H1 (cell line): ENCODE measurements at regions not wholly inside any gene's neighbourhood (a gene's known extent, or its start where the extent isn't known, plus 50 kb on each side); places are given as distances from the start of the nearest gene placed in this dataset.

ENCODE experiments used
- GTF2F1 ChIP-seq: IDR thresholded peaks from 2 replicates; pipeline ENCODE4 v1.6.1; 2012; ENCODE audit warnings: low read depth, low read length, improper control_type of control experiment, borderline replicate concordance
- PHF8 ChIP-seq: fragments of 200-600 bp; sonication (generic); conservative IDR thresholded peaks from 2 replicates; pipeline ENCODE4 v1.7.1; 2012; ENCODE audit warnings: low read depth, mild to moderate bottlenecking, inconsistent platforms, low read length, moderate library complexity
- POLR2A ChIP-seq, 2 experiments: IDR thresholded peaks; 1 replicate in 1 of 2; 2 replicates in 1 of 2; pipeline ENCODE4 v1.6.1; 2011; ENCODE audit warnings: low read depth in 2 of 2, low read length in 2 of 2, mild to moderate bottlenecking in 2 of 2; ENCODE audit errors: control extremely low read depth in 1 of 2
- RXRA ChIP-seq: IDR thresholded peaks from 2 replicates; pipeline ENCODE4 v1.6.1; 2011; ENCODE audit warnings: low read depth, mild to moderate bottlenecking, low read length, moderate library complexity; ENCODE audit not compliant: insufficient read depth
- TF ChIP-seq, protein P1 (sequence below): IDR thresholded peaks from 2 replicates; pipeline ENCODE4 v1.6.1; 2011; ENCODE audit warnings: low read length, improper control_type of control experiment
- TF ChIP-seq, protein P2 (sequence below): fragments of 300-600 bp; sonication (generic); IDR thresholded peaks from 2 replicates; pipeline ENCODE4 v1.7.1; 2012; ENCODE audit warnings: low read length, moderate library complexity, mild to moderate bottlenecking, inconsistent platforms; ENCODE audit not compliant: insufficient replicate concordance
- TF ChIP-seq, protein P3 (sequence below), 3 experiments: IDR thresholded peaks; 1 replicate in 2 of 3; 2 replicates in 1 of 3; pipeline versions ENCODE4 v1.5.1 to v1.6.1; 2011; ENCODE audit warnings: low read length in 3 of 3, mild to moderate bottlenecking in 3 of 3, inconsistent platforms in 2 of 3, low read depth in 1 of 3, moderate library complexity in 1 of 3; ENCODE audit not compliant: insufficient read depth in 1 of 3; ENCODE audit errors: control extremely low read depth in 1 of 3
- TF ChIP-seq, protein P4 (sequence below): IDR thresholded peaks from 2 replicates; pipeline ENCODE4 v1.6.1; 2011; ENCODE audit warnings: low read depth, mild to moderate bottlenecking, low read length; ENCODE audit not compliant: insufficient read depth

DNA sequence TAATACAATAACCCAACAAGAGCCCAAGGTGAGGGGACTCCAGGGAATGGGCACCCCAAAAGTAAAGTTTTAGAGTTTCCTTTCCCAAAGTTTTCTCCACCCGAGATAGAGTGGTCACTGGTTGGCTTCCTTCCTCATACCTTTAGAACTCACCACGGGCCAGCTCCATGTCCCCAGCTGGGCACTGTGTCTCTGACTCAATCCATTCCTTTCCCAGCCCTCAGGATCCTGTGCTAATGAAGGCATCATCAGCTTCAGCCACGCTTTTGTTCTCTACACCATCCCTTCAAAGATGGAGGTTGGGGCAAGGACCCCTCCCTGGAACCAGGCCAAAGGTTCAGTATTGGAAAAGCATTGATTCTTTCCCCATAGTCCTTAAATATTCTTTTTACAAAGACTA is 59.8 kb upstream of the VASH1 start (continued):
- TF ChIP-seq, protein P1, sequence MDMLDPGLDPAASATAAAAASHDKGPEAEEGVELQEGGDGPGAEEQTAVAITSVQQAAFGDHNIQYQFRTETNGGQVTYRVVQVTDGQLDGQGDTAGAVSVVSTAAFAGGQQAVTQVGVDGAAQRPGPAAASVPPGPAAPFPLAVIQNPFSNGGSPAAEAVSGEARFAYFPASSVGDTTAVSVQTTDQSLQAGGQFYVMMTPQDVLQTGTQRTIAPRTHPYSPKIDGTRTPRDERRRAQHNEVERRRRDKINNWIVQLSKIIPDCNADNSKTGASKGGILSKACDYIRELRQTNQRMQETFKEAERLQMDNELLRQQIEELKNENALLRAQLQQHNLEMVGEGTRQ, result no peak
- TF ChIP-seq, protein P2, sequence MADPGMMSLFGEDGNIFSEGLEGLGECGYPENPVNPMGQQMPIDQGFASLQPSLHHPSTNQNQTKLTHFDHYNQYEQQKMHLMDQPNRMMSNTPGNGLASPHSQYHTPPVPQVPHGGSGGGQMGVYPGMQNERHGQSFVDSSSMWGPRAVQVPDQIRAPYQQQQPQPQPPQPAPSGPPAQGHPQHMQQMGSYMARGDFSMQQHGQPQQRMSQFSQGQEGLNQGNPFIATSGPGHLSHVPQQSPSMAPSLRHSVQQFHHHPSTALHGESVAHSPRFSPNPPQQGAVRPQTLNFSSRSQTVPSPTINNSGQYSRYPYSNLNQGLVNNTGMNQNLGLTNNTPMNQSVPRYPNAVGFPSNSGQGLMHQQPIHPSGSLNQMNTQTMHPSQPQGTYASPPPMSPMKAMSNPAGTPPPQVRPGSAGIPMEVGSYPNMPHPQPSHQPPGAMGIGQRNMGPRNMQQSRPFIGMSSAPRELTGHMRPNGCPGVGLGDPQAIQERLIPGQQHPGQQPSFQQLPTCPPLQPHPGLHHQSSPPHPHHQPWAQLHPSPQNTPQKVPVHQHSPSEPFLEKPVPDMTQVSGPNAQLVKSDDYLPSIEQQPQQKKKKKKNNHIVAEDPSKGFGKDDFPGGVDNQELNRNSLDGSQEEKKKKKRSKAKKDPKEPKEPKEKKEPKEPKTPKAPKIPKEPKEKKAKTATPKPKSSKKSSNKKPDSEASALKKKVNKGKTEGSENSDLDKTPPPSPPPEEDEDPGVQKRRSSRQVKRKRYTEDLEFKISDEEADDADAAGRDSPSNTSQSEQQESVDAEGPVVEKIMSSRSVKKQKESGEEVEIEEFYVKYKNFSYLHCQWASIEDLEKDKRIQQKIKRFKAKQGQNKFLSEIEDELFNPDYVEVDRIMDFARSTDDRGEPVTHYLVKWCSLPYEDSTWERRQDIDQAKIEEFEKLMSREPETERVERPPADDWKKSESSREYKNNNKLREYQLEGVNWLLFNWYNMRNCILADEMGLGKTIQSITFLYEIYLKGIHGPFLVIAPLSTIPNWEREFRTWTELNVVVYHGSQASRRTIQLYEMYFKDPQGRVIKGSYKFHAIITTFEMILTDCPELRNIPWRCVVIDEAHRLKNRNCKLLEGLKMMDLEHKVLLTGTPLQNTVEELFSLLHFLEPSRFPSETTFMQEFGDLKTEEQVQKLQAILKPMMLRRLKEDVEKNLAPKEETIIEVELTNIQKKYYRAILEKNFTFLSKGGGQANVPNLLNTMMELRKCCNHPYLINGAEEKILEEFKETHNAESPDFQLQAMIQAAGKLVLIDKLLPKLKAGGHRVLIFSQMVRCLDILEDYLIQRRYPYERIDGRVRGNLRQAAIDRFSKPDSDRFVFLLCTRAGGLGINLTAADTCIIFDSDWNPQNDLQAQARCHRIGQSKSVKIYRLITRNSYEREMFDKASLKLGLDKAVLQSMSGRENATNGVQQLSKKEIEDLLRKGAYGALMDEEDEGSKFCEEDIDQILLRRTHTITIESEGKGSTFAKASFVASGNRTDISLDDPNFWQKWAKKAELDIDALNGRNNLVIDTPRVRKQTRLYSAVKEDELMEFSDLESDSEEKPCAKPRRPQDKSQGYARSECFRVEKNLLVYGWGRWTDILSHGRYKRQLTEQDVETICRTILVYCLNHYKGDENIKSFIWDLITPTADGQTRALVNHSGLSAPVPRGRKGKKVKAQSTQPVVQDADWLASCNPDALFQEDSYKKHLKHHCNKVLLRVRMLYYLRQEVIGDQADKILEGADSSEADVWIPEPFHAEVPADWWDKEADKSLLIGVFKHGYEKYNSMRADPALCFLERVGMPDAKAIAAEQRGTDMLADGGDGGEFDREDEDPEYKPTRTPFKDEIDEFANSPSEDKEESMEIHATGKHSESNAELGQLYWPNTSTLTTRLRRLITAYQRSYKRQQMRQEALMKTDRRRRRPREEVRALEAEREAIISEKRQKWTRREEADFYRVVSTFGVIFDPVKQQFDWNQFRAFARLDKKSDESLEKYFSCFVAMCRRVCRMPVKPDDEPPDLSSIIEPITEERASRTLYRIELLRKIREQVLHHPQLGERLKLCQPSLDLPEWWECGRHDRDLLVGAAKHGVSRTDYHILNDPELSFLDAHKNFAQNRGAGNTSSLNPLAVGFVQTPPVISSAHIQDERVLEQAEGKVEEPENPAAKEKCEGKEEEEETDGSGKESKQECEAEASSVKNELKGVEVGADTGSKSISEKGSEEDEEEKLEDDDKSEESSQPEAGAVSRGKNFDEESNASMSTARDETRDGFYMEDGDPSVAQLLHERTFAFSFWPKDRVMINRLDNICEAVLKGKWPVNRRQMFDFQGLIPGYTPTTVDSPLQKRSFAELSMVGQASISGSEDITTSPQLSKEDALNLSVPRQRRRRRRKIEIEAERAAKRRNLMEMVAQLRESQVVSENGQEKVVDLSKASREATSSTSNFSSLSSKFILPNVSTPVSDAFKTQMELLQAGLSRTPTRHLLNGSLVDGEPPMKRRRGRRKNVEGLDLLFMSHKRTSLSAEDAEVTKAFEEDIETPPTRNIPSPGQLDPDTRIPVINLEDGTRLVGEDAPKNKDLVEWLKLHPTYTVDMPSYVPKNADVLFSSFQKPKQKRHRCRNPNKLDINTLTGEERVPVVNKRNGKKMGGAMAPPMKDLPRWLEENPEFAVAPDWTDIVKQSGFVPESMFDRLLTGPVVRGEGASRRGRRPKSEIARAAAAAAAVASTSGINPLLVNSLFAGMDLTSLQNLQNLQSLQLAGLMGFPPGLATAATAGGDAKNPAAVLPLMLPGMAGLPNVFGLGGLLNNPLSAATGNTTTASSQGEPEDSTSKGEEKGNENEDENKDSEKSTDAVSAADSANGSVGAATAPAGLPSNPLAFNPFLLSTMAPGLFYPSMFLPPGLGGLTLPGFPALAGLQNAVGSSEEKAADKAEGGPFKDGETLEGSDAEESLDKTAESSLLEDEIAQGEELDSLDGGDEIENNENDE, result no peak
- TF ChIP-seq, protein P3, sequence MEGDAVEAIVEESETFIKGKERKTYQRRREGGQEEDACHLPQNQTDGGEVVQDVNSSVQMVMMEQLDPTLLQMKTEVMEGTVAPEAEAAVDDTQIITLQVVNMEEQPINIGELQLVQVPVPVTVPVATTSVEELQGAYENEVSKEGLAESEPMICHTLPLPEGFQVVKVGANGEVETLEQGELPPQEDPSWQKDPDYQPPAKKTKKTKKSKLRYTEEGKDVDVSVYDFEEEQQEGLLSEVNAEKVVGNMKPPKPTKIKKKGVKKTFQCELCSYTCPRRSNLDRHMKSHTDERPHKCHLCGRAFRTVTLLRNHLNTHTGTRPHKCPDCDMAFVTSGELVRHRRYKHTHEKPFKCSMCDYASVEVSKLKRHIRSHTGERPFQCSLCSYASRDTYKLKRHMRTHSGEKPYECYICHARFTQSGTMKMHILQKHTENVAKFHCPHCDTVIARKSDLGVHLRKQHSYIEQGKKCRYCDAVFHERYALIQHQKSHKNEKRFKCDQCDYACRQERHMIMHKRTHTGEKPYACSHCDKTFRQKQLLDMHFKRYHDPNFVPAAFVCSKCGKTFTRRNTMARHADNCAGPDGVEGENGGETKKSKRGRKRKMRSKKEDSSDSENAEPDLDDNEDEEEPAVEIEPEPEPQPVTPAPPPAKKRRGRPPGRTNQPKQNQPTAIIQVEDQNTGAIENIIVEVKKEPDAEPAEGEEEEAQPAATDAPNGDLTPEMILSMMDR (IDR thresholded peaks at IDR 0.05; ENCODE audit: control extremely low read depth in 1 of 3, insufficient read depth in 1 of 3, low read depth in 1 of 3, low read length in 3 of 3), result no peak
- no peak for TF ChIP-seq GTF2F1
- TF ChIP-seq PHF8, result no peak
- no peak for TF ChIP-seq RXRA
- TF ChIP-seq POLR2A (IDR thresholded peaks at IDR 0.05; ENCODE audit: control extremely low read depth in 1 of 2, low read depth in 2 of 2, low read length in 2 of 2), result no peak
- TF ChIP-seq, protein P4, sequence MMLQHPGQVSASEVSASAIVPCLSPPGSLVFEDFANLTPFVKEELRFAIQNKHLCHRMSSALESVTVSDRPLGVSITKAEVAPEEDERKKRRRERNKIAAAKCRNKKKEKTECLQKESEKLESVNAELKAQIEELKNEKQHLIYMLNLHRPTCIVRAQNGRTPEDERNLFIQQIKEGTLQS, result no peak
